T-helper 1 cell treated with Interleukin-12 subunit alpha and Interleukin-12 subunit beta and Interleukin-4 antibody, amounts not matched to agents 30 ng/mL and 1 ng/mL, for 36 hours (primary cell): ENCODE measurements at regions not wholly inside any gene's neighbourhood (a gene's known extent, or its start where the extent isn't known, plus 50 kb on each side); places are given as distances from the start of the nearest gene placed in this dataset.
"Not testable (repeated sequence)": the region's sequence is repeated elsewhere in the genome, so short reads cannot be mapped to it uniquely, and the experiment has no call there.

ENCODE experiments used
- intact Hi-C: fragments of 100-400 bp; cut with micrococcal nuclease; formaldehyde crosslinking; loops from one replicate; pipeline ENCODE4 v1.15.1; 2024

GRCh38 chr9:7484014-7484413, 315.6 kb downstream of the DMAC1 start:
- intact Hi-C loops, result not testable (repeated sequence)

- intact Hi-C loops, result no loop called here
Measured at GRCh38 chr9:7481570-7481969, 318.0 kb downstream of the DMAC1 start.

GRCh38 chr9:7479300-7479699, 320.3 kb downstream of the DMAC1 start:
- intact Hi-C loops, result no loop called here

GRCh38 chr9:7478646-7479045, 320.9 kb downstream of the DMAC1 start:
- intact Hi-C loops, result no loop called here

GRCh38 chr9:7467186-7467585, 332.4 kb downstream of the DMAC1 start:
- intact Hi-C loops, result no loop called here

GRCh38 chr9:7461791-7462190, 337.8 kb downstream of the DMAC1 start:
- intact Hi-C loops, result no loop called here

GRCh38 chr9:7456793-7457530, 342.6 kb downstream of the DMAC1 start:
- intact Hi-C loops, result no loop called here

- intact Hi-C loops, result no loop called here
Measured at GRCh38 chr9:7456377-7456776, 343.2 kb downstream of the DMAC1 start.

- intact Hi-C loops, result no loop called here
Measured at GRCh38 chr9:7454624-7455023, 345.0 kb downstream of the DMAC1 start.

GRCh38 chr9:7452378-7452777, 347.2 kb downstream of the DMAC1 start:
- intact Hi-C loops, result no loop called here

- intact Hi-C loops, result no loop called here
Measured at GRCh38 chr9:7451062-7451461, 348.5 kb downstream of the DMAC1 start.

GRCh38 chr9:7443541-7443940, 356.0 kb downstream of the DMAC1 start:
- intact Hi-C loops, result no loop called here

- intact Hi-C loops, result no loop called here
Measured at GRCh38 chr9:7439355-7439995, 360.1 kb downstream of the DMAC1 start.

- intact Hi-C loops, result no loop called here
Measured at GRCh38 chr9:7436754-7437153, 362.8 kb downstream of the DMAC1 start.

GRCh38 chr9:7433508-7434292, 365.9 kb downstream of the DMAC1 start:
- intact Hi-C loops, result no loop called here

- intact Hi-C loops, result no loop called here
Measured at GRCh38 chr9:7432989-7433388, 366.6 kb downstream of the DMAC1 start.

- intact Hi-C loops, result not testable (repeated sequence)
Measured at GRCh38 chr9:7417397-7417796, 382.2 kb downstream of the DMAC1 start.

- intact Hi-C loops, result no loop called here
Measured at GRCh38 chr9:7415836-7416235, 383.7 kb downstream of the DMAC1 start.

GRCh38 chr9:7408845-7409244, 390.7 kb downstream of the DMAC1 start:
- intact Hi-C loops, result no loop called here

GRCh38 chr9:7407246-7407645, 392.3 kb downstream of the DMAC1 start:
- intact Hi-C loops, result loop anchor here (2.0 kb wide), 1 partner anchor 128 kb away; no protein-coding TSS in a partner anchor

GRCh38 chr9:7405924-7406604, 393.5 kb downstream of the DMAC1 start:
- intact Hi-C loops, result loop anchor here (2.0 kb wide), 1 partner anchor 129 kb away; no protein-coding TSS in a partner anchor
